ENCODE measurements at regions not wholly inside any gene's neighbourhood (a gene's known extent, or its start where the extent isn't known, plus 50 kb on each side); places are given as distances from the start of the nearest gene placed in this dataset.
A peak's percentile ranks its signal among the peaks of the same experiment; 100 is the strongest.

GRCh38 chr5:160175438-160176218 lies 53.7 kb upstream of the FABP6 start:
- no peak for DNase-seq

- no peak for DNase-seq
Observed at GRCh38 chr5:160174780-160175437, 54.4 kb upstream of the FABP6 start.

- no peak for DNase-seq
Observed at GRCh38 chr5:160174290-160174689, 55.0 kb upstream of the FABP6 start.

DNA sequence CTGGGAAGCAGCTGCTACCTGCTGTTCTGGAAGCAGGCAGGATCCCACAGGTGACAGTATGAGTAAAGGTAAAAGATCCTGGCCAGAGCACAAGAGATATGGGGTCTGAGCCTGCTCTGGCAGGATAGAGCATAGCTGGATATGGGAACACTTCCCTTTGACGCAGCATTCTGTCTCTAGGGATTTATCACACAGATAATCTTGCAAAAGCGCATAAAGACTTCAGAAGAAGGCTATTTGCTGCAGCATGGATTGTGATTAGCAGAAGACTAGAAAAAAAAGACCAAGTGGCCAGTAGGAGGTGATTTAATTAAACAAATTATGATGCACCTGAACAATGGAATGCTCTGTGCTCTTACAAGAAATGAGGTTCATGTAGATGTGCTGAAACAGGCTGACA lies 52.4 kb upstream of the PWWP2A start:
- peak; percentile 75 for DNase-seq

- peak; percentile 23 for DNase-seq
Observed at GRCh38 chr5:160169326-160169725, 50.1 kb upstream of the PWWP2A start.

Data from NCI-H82 (cell line).